GM23248 (cell line): ENCODE measurements at regions not wholly inside any gene's neighbourhood (a gene's known extent, or its start where the extent isn't known, plus 50 kb on each side); places are given as distances from the start of the nearest gene placed in this dataset.

ENCODE experiments used
- DNase-seq: peaks from one replicate; pipeline ENCODE4 v3.0.0-alpha.2; 2015
- H2AFZ ChIP-seq: fragments of 200-600 bp; sonication (generic); 2 replicates; pipeline ENCODE4 v1.6.1; 2016; ENCODE audit warnings: antibody characterized with exemption
- H3F3A ChIP-seq: fragments of 200-600 bp; sonication (generic); 2 replicates; pipeline ENCODE4 v1.6.1; 2016; ENCODE audit warnings: mild to moderate bottlenecking, antibody characterized with exemption, mixed run types; ENCODE audit not compliant: insufficient read depth
- H3K27ac ChIP-seq: fragments of 200-600 bp; sonication (generic); 2 replicates; pipeline ENCODE4 v1.5.1; 2016; ENCODE audit warnings: mild to moderate bottlenecking
- H3K27me3 ChIP-seq: fragments of 200-600 bp; sonication (generic); replicated peaks from 2 replicates; pipeline ENCODE4 v1.6.1; 2016; ENCODE audit warnings: mild to moderate bottlenecking; ENCODE audit not compliant: insufficient read depth
- H3K36me3 ChIP-seq: fragments of 200-600 bp; sonication (generic); 2 replicates; pipeline ENCODE4 v1.6.1; 2016; ENCODE audit warnings: low read depth, mild to moderate bottlenecking
- H3K4me1 ChIP-seq: fragments of 200-600 bp; sonication (generic); 2 replicates; pipeline ENCODE4 v1.6.1; 2016; ENCODE audit warnings: mild to moderate bottlenecking; ENCODE audit not compliant: insufficient read depth
- H3K4me2 ChIP-seq: fragments of 200-600 bp; sonication (generic); one replicate; pipeline ENCODE4 v1.6.1; 2016; ENCODE audit warnings: mild to moderate bottlenecking; ENCODE audit not compliant: unreplicated experiment
- H3K4me3 ChIP-seq: fragments of 200-600 bp; sonication (generic); 2 replicates; pipeline ENCODE4 v1.5.1; 2016; ENCODE audit warnings: mild to moderate bottlenecking
- H3K79me2 ChIP-seq: fragments of 200-600 bp; sonication (generic); 2 replicates; pipeline ENCODE4 v1.6.1; 2016; ENCODE audit warnings: mild to moderate bottlenecking; ENCODE audit not compliant: insufficient read depth
- H3K9ac ChIP-seq: fragments of 200-600 bp; sonication (generic); 2 replicates; pipeline ENCODE4 v1.6.1; 2016; ENCODE audit warnings: mild to moderate bottlenecking
- H3K9me2 ChIP-seq: fragments of 200-600 bp; sonication (generic); 2 replicates; pipeline ENCODE4 v1.6.1; 2016; ENCODE audit warnings: mixed run types, mild to moderate bottlenecking, moderate library complexity; ENCODE audit not compliant: insufficient read depth
- H3K9me3 ChIP-seq: fragments of 200-600 bp; sonication (generic); one replicate; pipeline ENCODE4 v1.6.1; 2017; ENCODE audit warnings: low read depth
- H4K20me1 ChIP-seq: fragments of 200-600 bp; sonication (generic); 2 replicates; pipeline ENCODE4 v1.6.0; 2016; ENCODE audit not compliant: insufficient read depth
- EZH2 ChIP-seq: fragments of 200-600 bp; sonication (generic); IDR thresholded peaks from 2 replicates; pipeline ENCODE4 v1.6.1; 2018; ENCODE audit warnings: antibody characterized with exemption, mild to moderate bottlenecking; ENCODE audit not compliant: insufficient read depth, poor library complexity, severe bottlenecking
- EZH2phosphoT487 ChIP-seq: fragments of 200-600 bp; sonication (generic); IDR thresholded peaks from 2 replicates; pipeline ENCODE4 v1.6.1; 2018; ENCODE audit warnings: antibody characterized with exemption, moderate library complexity, mild to moderate bottlenecking, low read depth; ENCODE audit not compliant: insufficient read depth
- WGBS, 2 experiments: methylation state at CpG; one replicate each; pipeline ENCODE4 v1.1.6; 2015 to 2017; ENCODE audit warnings: low lambda C conversion rate in 2 of 2, low coverage in 1 of 2; ENCODE audit errors: missing lambda C conversion rate in 2 of 2; 5-methylcytosine and 5-hydroxymethylcytosine counted together
- in situ Hi-C: fragments of 300-500 bp; cut with MboI; formaldehyde crosslinking; loops from 2 replicates; pipeline ENCODE4 v1.15.0; 2020

DNA sequence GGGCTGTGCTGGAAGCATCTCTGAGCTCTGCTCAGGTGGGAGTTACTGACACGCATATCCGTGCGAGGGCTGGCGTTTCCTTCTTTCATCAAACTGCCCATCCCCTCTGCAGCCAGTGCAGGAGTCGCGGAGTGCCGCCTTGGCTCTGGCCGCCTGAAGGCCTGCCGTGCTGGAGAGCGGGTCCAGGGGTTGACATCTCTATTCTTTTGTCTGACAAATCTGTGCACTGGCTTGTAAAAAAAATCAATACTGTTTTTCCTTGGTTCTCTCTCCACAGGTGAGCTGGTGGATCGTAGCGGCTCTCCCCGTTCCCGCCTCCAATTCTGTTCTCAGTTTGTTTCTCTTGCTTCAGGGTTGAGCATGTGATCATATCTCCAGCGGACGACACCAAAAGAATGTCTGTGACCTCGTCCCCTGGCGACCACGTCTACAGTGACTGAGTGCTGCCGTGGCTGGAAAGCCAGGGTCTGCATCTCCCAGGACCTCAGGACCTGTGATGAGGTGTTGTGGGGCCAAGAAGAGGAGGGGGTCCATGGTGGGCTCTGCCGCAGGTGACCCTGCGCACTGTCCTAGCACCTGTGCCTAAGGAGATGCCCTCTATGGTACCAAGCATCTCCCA is 214.3 kb upstream of the IRX4 start:
- in situ Hi-C loops = no loop called here
- no peak for TF ChIP-seq EZH2phosphoT487
- Histone ChIP-seq H3K27ac (no peak overlapping the region), H3K4me3 (no peak overlapping the region), H3K36me3 (no peaks in the 10 kb centered on the region), H3K79me2 (no peaks in the 10 kb centered on the region), H3F3A (peaks cover 6% of the 10 kb centered on the region; the same call in 1 of the 2 replicates), H4K20me1 (no peaks in the 10 kb centered on the region), H3K4me2 (no peak overlapping the region), H3K4me1 (no peaks in the 10 kb centered on the region), H3K9me3 (no peaks in the 10 kb centered on the region), H3K9me2 (no peaks in the 10 kb centered on the region), H3K9ac (no peak overlapping the region), H2AFZ (no peak overlapping the region), H3K27me3 (no peaks in the 10 kb centered on the region)
- no peak for DNase-seq
- 61% methylated on average over 22 of the region's 22 CpGs for WGBS, 2 experiments

DNA sequence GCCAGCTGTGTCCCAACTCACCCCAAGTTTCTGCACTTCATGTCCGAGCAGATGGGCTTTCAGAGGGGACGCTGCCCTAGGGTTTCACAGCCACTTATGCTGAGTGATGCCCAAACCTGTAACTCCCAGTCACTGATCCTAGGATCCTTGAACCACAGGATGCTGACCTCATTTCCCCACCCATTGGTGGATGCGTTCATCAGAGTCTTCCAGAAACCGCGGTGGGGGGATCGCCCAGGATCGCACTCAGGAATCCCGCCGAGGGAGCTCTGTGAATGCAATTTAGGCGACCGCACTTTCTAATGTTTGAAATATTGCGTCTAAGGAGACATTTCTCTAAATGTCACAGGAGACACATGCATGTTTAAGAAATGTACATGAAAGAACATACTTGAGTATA is 212.3 kb upstream of the IRX4 start:
- no peak for DNase-seq
- Histone ChIP-seq H4K20me1 (no peaks in the 10 kb centered on the region), H2AFZ (no peak overlapping the region), H3K27me3 (no peaks in the 10 kb centered on the region), H3K4me3 (no peak overlapping the region), H3K4me2 (no peak overlapping the region), H3K9ac (no peak overlapping the region), H3K27ac (no peak overlapping the region), H3K36me3 (no peaks in the 10 kb centered on the region), H3K4me1 (no peaks in the 10 kb centered on the region), H3K9me3 (no peaks in the 10 kb centered on the region), H3K79me2 (no peaks in the 10 kb centered on the region), H3F3A (peaks cover 6% of the 10 kb centered on the region; the same call in 1 of the 2 replicates), H3K9me2 (no peaks in the 10 kb centered on the region)
- in situ Hi-C loops = no loop called here
- TF ChIP-seq EZH2phosphoT487 (no peak), EZH2 (no peak)
- 88% methylated on average over 12 of the region's 12 CpGs for WGBS, 2 experiments

DNA sequence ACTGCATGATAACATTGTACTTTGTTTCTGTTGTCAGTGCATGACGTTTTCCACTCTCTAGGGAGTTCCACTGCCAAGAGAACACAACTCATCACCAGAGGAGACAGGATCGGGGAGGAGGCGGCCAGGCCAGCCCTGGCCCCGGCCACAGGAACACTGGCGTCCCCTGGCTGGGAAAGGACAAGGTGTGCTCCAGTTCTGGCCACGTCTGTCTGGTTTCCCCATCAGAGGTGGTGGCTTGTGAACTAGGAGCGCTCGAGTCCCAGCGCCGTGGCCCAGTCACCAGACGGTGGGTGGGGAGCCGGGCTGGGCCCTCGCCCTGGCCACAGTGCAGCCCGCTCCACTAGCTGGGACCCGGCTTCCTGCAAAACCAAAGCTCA is 211.9 kb upstream of the IRX4 start:
- in situ Hi-C loops = no loop called here
- Histone ChIP-seq H3K4me3 (no peak overlapping the region), H3F3A (peaks cover 6% of the 10 kb centered on the region; the same call in 1 of the 2 replicates), H3K4me1 (no peaks in the 10 kb centered on the region), H2AFZ (no peak overlapping the region), H3K4me2 (no peak overlapping the region), H3K9ac (0 out of 2 replicates have a peak overlapping the region, but pooled peaks have one; percentile 36), H3K27ac (0 out of 2 replicates have a peak overlapping the region, but pooled peaks have one; percentile 51), H4K20me1 (no peaks in the 10 kb centered on the region), H3K9me3 (no peaks in the 10 kb centered on the region), H3K9me2 (no peaks in the 10 kb centered on the region), H3K27me3 (no peaks in the 10 kb centered on the region), H3K36me3 (no peaks in the 10 kb centered on the region), H3K79me2 (no peaks in the 10 kb centered on the region)
- DNase-seq = peak; percentile 12
- WGBS, 2 experiments = 4 to 6% methylated on average over 9 to 15 of the region's 15 CpGs
- TF ChIP-seq EZH2 (no peak), EZH2phosphoT487 (no peak)

DNA sequence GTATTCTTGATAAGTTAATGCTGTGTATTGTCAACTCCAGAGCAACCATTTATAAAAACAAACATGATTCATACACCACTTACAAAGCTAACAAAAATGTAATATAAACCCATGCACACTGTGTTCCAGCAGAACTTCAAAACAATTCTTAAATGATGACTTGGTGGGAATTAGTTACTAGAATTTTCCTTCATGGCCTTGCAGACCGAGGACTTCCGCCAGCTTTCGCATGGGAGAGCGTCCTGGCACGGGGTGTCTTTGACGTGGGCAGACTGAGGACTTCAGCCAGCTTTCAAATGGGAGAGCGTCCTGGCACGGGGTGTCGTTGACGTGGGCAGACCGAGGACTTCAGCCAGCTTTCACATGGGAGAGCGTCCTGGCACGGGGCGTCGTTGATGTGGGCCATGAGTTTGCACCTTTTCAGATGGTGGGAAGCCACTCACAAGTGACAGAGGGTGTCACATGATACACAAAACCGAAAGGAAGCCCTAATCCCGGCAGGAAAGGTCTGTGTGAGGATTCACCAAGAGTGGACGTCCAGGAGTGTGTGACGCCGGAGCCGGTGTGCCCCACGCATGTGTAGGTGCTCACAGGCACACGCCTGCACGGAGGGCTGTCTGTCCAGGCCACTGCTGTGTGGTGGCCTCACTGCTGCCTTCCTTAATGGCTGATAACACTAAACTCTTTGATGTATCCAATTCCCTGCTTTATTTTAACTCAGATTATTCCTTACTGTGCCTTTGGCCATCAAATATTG is 211.3 kb upstream of the IRX4 start:
- no peak for TF ChIP-seq EZH2phosphoT487
- no peak for TF ChIP-seq EZH2
- in situ Hi-C loops = no loop called here
- H3K79me2 ChIP-seq = no peaks in the 10 kb centered on the region
- peak overlapping the region; percentile 19; the same call in 1 of the 2 replicates for H2AFZ ChIP-seq
- no peak overlapping the region for H3K4me2 ChIP-seq
- no peaks in the 10 kb centered on the region for H3K27me3 ChIP-seq
- 0 out of 2 replicates have a peak overlapping the region, but pooled peaks have one; percentile 36 for H3K9ac ChIP-seq
- no peaks in the 10 kb centered on the region for H3K9me2 ChIP-seq
- WGBS, 2 experiments = 8 to 11% methylated on average over 24 of the region's 24 CpGs
- H4K20me1 ChIP-seq = no peaks in the 10 kb centered on the region
- DNase-seq = peak; percentile 76
- peaks cover 6% of the 10 kb centered on the region; the same call in 1 of the 2 replicates for H3F3A ChIP-seq
- no peaks in the 10 kb centered on the region for H3K4me1 ChIP-seq
- no peak overlapping the region for H3K4me3 ChIP-seq
- no peaks in the 10 kb centered on the region for H3K9me3 ChIP-seq
- no peaks in the 10 kb centered on the region for H3K36me3 ChIP-seq
- H3K27ac ChIP-seq = peak overlapping the region; percentile 51; the same call in 1 of the 2 replicates
